PC-3 (cell line): ENCODE measurements at regions not wholly inside any gene's neighbourhood (a gene's known extent, or its start where the extent isn't known, plus 50 kb on each side); places are given as distances from the start of the nearest gene placed in this dataset.

Experiments used
- ATAC-seq: fragments of 200-7000 bp; cut with Tn5 transposase; 2 replicates; pipeline ENCODE4 v1.9.1; 2020; ENCODE audit warnings: mild to moderate bottlenecking, moderate library complexity
- BruUV-seq: library from RNA; stranded (reverse); fragments of 400-500 nt; replicated peaks from 2 replicates; lab custom pipeline; 2021; lab: Mats Ljungman, UMichigan
- CTCF ChIA-PET: fragments of 300-600 bp; sonication (Branson Sonifier 250); formaldehyde crosslinking; loops from one replicate; lab custom pipeline; 2022; ENCODE audit warnings: antibody characterized with exemption; lab: Charles Lee
- POLR2A ChIA-PET: fragments of 300-600 bp; sonication (Branson Sonifier 250); formaldehyde crosslinking; loops from one replicate; lab custom pipeline; 2022; ENCODE audit warnings: antibody characterized with exemption; ENCODE audit not compliant: unreplicated experiment; lab: Charles Lee
- DNase-seq: peaks from one replicate; pipeline ENCODE4 v3.0.0-alpha.2; 2015
- H2AFZ ChIP-seq: fragments of 300-600 bp; sonication (generic); 2 replicates; pipeline ENCODE4 v1.6.0; 2016; ENCODE audit warnings: antibody characterized with exemption, low read length
- H3F3A ChIP-seq: fragments of 300-600 bp; sonication (generic); one replicate; pipeline ENCODE4 v1.6.0; 2017; ENCODE audit warnings: antibody characterized with exemption, low read length, control low read depth, mild to moderate bottlenecking; ENCODE audit not compliant: unreplicated experiment
- H3K27ac ChIP-seq: fragments of 300-600 bp; sonication (generic); 2 replicates; pipeline ENCODE4 v1.5.1; 2016; ENCODE audit warnings: mild to moderate bottlenecking, low read length
- H3K27me3 ChIP-seq: fragments of 300-600 bp; sonication (generic); 2 replicates; pipeline ENCODE4 v1.6.1; 2016; ENCODE audit warnings: low read length, mixed read lengths
- H3K36me3 ChIP-seq: fragments of 300-600 bp; sonication (generic); 2 replicates; pipeline ENCODE4 v1.6.1; 2016; ENCODE audit warnings: low read depth, mixed run types, low read length, mixed read lengths
- H3K4me1 ChIP-seq: fragments of 300-600 bp; sonication (generic); 2 replicates; pipeline ENCODE4 v1.5.1; 2016; ENCODE audit warnings: low read length; ENCODE audit not compliant: insufficient read depth
- H3K4me2 ChIP-seq: fragments of 300-600 bp; sonication (generic); 2 replicates; pipeline ENCODE4 v1.6.0; 2016; ENCODE audit warnings: low read length
- H3K4me3 ChIP-seq: fragments of 300-600 bp; sonication (generic); 2 replicates; pipeline ENCODE4 v1.5.1; 2016; ENCODE audit warnings: mild to moderate bottlenecking, low read length, mixed read lengths
- H3K79me2 ChIP-seq: fragments of 300-600 bp; sonication (generic); 2 replicates; pipeline ENCODE4 v1.6.1; 2017; ENCODE audit warnings: low read length, mixed read lengths
- H3K9ac ChIP-seq: fragments of 300-600 bp; sonication (generic); 2 replicates; pipeline ENCODE4 v1.6.0; 2016; ENCODE audit warnings: mild to moderate bottlenecking, low read length
- H3K9me2 ChIP-seq: fragments of 300-600 bp; sonication (generic); replicated peaks from 2 replicates; pipeline ENCODE4 v1.6.1; 2016; ENCODE audit warnings: mixed run types, low read length, mixed read lengths
- H3K9me3 ChIP-seq: fragments of 300-600 bp; sonication (generic); 2 replicates; pipeline ENCODE4 v1.6.1; 2016; ENCODE audit warnings: low read length, mixed read lengths
- H4K20me1 ChIP-seq: fragments of 300-600 bp; sonication (generic); 2 replicates; pipeline ENCODE4 v1.6.1; 2016; ENCODE audit warnings: low read length, mixed read lengths
- CTCF ChIP-seq: fragments of 300-600 bp; sonication (generic); conservative IDR thresholded peaks from 2 replicates; pipeline ENCODE4 v1.5.1; 2017; ENCODE audit warnings: antibody characterized with exemption, low read depth, mild to moderate bottlenecking, low read length
- EZH2 ChIP-seq: fragments of 300-600 bp; sonication (generic); IDR thresholded peaks from one replicate; pipeline ENCODE4 v1.6.1; 2017; ENCODE audit warnings: antibody characterized with exemption, mild to moderate bottlenecking, low read length; ENCODE audit not compliant: unreplicated experiment
- EZH2phosphoT487 ChIP-seq: fragments of 300-600 bp; sonication (generic); IDR thresholded peaks from 2 replicates; pipeline ENCODE4 v1.6.1; 2018; ENCODE audit warnings: mild to moderate bottlenecking, antibody characterized with exemption, low read length, borderline replicate concordance
- intact Hi-C: fragments of 100-400 bp; cut with micrococcal nuclease; formaldehyde crosslinking; loops from 2 replicates; pipeline ENCODE4 v1.9.0; 2023

- ATAC-seq (no peak), DNase-seq (no peak)
- peaks cover 56% of the 10 kb centered on the region for H3K79me2 ChIP-seq
- BruUV-seq: no TSS peak
- intact Hi-C loops: no loop called here
- H3K9me2 ChIP-seq: no peaks in the 10 kb centered on the region
- TF ChIP-seq CTCF (no peak), EZH2 (no peak), EZH2phosphoT487 (no peak)
- H3K4me3 ChIP-seq: no peak overlapping the region
- no peaks in the 10 kb centered on the region for H3K9me3 ChIP-seq
- no peak overlapping the region for H2AFZ ChIP-seq
- ChIA-PET POLR2A (interaction anchor here (0.9 kb wide), 1 partner anchor 557 kb away, joined by 12 read pairs; no protein-coding TSS in a partner anchor), CTCF (no interaction called here)
- H4K20me1 ChIP-seq: no peaks in the 10 kb centered on the region
- peaks cover 19% of the 10 kb centered on the region for H3K4me1 ChIP-seq
- H3K36me3 ChIP-seq: no peaks in the 10 kb centered on the region
- no peak overlapping the region for H3K9ac ChIP-seq
- no peak overlapping the region for H3K4me2 ChIP-seq
- no peaks in the 10 kb centered on the region for H3K27me3 ChIP-seq
- no peak overlapping the region for H3K27ac ChIP-seq
- H3F3A ChIP-seq: no peaks in the 10 kb centered on the region
Measured at GRCh38 chr1:39139723-39140360, 64.7 kb upstream of the MACF1 start.

- intact Hi-C loops: no loop called here
- Histone ChIP-seq H3K4me2 (no peak overlapping the region), H3K9me2 (no peaks in the 10 kb centered on the region), H4K20me1 (0 out of 2 replicates have a peak, but pooled peaks cover 2% of the 10 kb centered on the region), H2AFZ (no peak overlapping the region), H3K27me3 (no peaks in the 10 kb centered on the region), H3K79me2 (peaks cover 52% of the 10 kb centered on the region), H3K9ac (no peak overlapping the region), H3K9me3 (no peaks in the 10 kb centered on the region), H3K4me3 (no peak overlapping the region), H3K36me3 (no peaks in the 10 kb centered on the region), H3F3A (no peaks in the 10 kb centered on the region), H3K4me1 (peaks cover 18% of the 10 kb centered on the region), H3K27ac (0 out of 2 replicates have a peak overlapping the region, but pooled peaks have one; percentile 35)
- POLR2A ChIA-PET: interaction anchor here (0.9 kb wide), 1 partner anchor 16 kb away, joined by 4 read pairs; no protein-coding TSS in a partner anchor
- no peak for TF ChIP-seq EZH2
- TF ChIP-seq EZH2phosphoT487: no peak
- TF ChIP-seq CTCF: no peak
- CTCF ChIA-PET: no interaction called here
- no TSS peak for BruUV-seq
- no peak for ATAC-seq
- no peak for DNase-seq
Measured at GRCh38 chr1:39141925-39142324, 62.6 kb upstream of the MACF1 start.

- intact Hi-C loops: no loop called here
- H3K27ac ChIP-seq: peak overlapping the region; percentile 35
- CTCF ChIA-PET: interaction anchor here (0.9 kb wide), 1 partner anchor 49 kb away, joined by 4 read pairs; no protein-coding TSS in a partner anchor
- peak; percentile 90 for ATAC-seq
- no peaks in the 10 kb centered on the region for H3K27me3 ChIP-seq
- peaks cover 18% of the 10 kb centered on the region for H3K4me1 ChIP-seq
- no peak overlapping the region for H3K9ac ChIP-seq
- DNase-seq: peak; percentile 93
- H3F3A ChIP-seq: no peaks in the 10 kb centered on the region
- H3K4me3 ChIP-seq: no peak overlapping the region
- H3K79me2 ChIP-seq: peaks cover 52% of the 10 kb centered on the region
- POLR2A ChIA-PET: interaction anchor here (0.7 to 0.9 kb wide), 2 partner anchors 16 to 1377 kb away, joined by 4 read pairs; partner anchors contain the start of gene EPHA10
- BruUV-seq: no TSS peak
- H3K4me2 ChIP-seq: peak overlapping the region; percentile 15; the same call in 1 of the 2 replicates
- no peaks in the 10 kb centered on the region for H3K36me3 ChIP-seq
- H3K9me2 ChIP-seq: no peaks in the 10 kb centered on the region
- H2AFZ ChIP-seq: no peak overlapping the region
- H3K9me3 ChIP-seq: no peaks in the 10 kb centered on the region
- 0 out of 2 replicates have a peak, but pooled peaks cover 2% of the 10 kb centered on the region for H4K20me1 ChIP-seq
- TF ChIP-seq EZH2phosphoT487: no peak
- no peak for TF ChIP-seq CTCF
- no peak for TF ChIP-seq EZH2
Measured at GRCh38 chr1:39142401-39143060, 62.0 kb upstream of the MACF1 start.
